Ovary (tissue), 3 donors: ENCODE measurements at regions not wholly inside any gene's neighbourhood (a gene's known extent, or its start where the extent isn't known, plus 50 kb on each side); places are given as distances from the start of the nearest gene placed in this dataset.

Experiments used
- CTCF ChIP-seq, 3 donors: fragments of 450-650 bp in 2 of 3; fragments of 200-600 bp in 1 of 3; IDR thresholded peaks; one replicate each; pipeline versions ENCODE4 v1.5.1 to v1.8.0; 2016 to 2022; ENCODE audit warnings: antibody characterized with exemption in 3 of 3, mild to moderate bottlenecking in 1 of 3
- POLR2A ChIP-seq: fragments of 450-650 bp; IDR thresholded peaks from one replicate; pipeline ENCODE4 v1.6.1; 2017; ENCODE audit warnings: antibody characterized with exemption, mild to moderate bottlenecking, moderate library complexity
- donor health status: DM: no; HTN: no; CAD: no.

- no peak for TF ChIP-seq POLR2A
- no peak for TF ChIP-seq CTCF (IDR thresholded peaks at IDR 0.05)
Observed at GRCh38 chr6:132893772-132894490, 79.6 kb downstream of the RPS12 start.
